Right renal pelvis (tissue), 4 donors: ENCODE measurements at regions not wholly inside any gene's neighbourhood (a gene's known extent, or its start where the extent isn't known, plus 50 kb on each side); places are given as distances from the start of the nearest gene placed in this dataset.

Source experiments
- DNase-seq, 4 donors: peaks; one replicate each; pipeline ENCODE4 v3.0.0-alpha.2; 2013; ENCODE audit warnings: low read depth in 4 of 4, low spot score in 3 of 4, missing footprints in 1 of 4

DNA sequence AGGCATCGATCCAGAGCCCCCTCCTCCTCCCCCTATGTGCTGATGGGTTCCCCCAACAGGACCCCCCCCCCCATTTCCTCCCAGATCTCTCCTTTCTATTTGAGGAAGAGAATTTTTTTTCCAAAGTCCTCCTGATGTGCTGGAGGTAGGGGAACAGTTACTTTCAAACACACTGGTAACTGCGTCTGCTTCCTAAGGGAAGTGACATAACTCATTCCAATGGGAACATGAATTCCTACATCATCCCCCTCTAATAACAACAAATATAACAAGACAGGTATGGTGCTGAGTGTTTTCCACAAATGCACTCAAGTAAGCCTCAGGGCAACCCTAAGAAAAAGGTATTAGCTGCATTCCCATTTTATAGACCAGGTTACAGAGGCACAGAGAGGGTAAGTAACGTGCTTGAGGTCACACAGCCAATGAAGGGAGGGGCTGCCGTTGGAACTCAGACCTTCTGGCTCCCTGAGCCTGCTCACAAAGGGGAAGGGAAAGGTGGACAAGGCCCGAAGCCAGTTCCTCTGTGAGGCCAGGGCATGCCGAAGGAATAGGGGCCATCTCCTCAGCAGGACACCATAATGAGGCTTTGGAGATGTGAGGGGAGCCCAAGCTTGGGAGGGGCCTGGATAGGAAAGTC is 121.1 kb upstream of the NCOR2 start:
- DNase-seq, result no peak

DNA sequence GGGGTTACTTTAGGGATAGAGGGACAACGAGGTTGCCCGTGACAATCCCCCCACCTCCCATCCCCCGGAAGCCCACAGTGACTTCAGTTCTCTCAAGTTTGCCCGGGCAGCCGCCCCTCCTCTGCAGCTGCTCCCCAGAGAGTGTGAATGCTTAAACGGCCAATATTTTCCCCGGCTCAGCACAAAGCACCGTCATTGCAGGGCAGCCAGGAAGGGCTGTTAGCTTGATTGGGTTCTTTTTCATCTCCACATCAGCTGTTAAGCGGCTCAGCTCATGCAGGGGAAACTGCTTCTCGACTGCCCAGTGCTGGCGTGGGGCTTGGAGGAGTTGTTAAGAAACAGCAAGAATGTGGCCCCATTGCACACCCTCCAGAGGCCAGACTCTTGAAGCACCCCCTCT is 120.5 kb upstream of the NCOR2 start:
- no peak for DNase-seq

GRCh38 chr12:124687174-124687902 is 119.9 kb upstream of the NCOR2 start:
- no peak for DNase-seq

DNA sequence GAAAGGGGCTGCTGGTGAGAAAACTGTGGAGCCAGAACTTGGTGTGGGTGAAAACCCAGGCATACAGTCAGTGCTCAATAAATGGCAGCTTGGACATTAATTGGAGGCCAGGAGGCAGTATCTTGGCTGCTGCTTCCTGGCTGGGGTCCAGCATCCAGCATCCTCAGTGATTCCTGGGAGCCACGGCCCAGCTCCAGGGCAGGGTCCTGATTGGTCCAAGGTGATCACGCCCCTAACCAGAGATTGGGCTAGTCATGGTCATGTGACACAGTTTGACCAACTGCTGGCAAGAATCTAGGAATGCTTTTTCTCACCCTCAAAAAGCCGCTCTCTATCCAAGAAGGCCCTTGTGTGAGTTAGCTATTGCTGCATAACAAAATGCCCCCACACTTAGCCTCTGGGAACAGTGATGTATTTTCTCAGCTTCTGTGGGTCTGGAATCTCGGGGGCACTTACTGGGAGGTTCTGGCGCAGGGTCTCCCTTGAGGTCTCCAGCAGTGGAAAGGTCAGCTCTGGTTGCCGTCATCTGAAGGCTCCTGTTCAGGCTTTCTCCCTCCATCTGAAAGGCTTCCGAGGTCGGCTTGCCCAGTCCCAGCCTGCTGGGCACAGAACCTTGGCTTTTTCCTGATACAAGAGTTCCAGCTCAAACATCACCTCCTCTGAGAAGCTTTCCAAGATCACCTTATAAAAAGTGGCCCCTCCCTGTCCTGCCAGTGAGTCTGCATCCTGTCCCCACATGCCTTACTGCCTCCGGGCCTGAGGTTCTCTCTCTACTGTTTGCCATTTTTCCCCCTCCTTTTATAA is 119.2 kb upstream of the NCOR2 start:
- DNase-seq, result no peak

DNA sequence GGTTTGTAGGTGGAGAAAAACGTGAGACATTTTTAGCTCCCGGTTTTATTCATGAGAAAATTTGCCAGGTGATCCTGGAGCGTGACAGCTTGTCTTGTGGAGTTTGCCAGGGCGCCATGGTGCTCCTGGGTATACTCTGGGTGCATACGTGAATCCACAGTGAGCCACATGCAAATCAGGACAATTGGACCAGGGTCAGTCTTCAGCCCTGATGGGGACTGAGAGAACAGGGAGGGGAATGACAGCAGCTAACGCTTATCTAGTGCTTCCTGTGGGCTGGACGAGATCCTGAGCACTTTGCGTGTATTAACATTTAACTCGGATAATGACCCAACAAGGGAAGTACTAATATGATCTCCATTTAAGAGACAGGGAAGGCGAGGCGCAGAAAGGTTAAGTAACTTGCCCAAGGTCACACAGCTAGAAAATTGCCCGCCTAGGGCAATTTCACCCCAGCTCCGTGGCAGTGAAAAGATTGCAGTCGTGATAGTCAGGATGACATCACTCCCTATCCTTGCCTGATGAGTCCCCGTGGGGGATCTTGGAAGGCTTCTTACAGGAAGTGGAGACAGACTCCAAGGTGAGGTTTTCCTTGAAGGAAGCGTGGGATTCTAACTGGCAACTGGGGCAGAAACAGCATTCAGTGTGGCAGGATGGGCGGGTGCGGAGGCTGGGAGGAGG is 118.4 kb upstream of the NCOR2 start:
- no peak for DNase-seq

DNA sequence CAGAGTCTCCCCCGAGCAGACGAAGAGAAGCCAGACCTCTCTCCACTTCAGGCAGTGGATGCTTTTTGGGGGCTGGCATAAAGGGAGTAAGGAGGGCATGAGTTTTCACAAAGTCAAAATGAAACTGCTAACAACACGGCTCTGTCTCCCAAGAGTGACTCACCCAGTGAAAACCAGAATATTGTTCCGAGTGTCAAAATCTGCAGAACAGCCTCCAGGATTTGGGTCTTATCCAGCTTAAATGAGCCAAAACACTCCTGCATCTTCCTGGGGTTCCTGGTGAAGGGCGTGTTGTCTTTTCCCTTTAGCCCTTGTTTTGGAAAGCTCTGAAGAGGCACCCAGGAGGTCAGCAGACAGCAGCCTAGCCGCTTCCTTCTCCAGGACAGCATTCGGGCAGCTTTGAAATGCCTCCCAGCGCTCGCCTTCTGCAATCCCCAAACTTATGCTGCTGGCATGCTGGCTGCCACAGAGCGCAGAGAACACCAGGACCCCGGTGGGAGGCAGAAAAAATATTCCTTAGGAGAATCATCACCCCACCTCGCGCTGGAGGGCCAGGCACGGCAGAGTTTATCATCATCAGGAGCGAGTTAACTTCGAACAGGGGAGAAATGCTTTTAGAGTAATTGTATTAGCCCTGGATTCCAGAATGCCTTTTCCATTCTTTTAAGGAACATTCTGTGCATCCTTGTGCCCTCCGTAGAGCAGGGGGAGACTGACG is 117.7 kb upstream of the NCOR2 start:
- no peak for DNase-seq

DNA sequence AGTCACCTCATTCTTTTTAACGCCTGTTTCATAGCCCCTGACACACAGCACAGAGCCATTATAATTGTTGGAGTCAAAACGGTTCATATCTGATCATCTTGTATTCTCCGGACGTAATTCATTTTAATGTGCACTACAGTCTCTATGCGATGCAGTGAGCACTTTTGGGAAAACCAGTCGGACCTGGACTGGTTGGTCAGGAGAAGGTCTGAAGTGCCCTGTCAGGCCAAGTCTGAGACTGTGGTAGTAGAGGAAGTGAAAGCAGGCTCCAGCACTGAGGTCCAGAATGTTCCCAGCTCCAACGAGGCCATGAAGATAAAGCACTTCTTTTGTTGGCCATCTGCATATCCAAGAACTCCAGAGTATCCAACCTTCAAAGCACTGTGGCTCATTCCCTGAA is 117.1 kb upstream of the NCOR2 start:
- DNase-seq, result no peak

- DNase-seq, result no peak
These were observed 116.0 kb upstream of the NCOR2 start for GRCh38 chr12:124683152-124684124.

- DNase-seq, result no peak
These were observed 115.2 kb upstream of the NCOR2 start for GRCh38 chr12:124682425-124683151.

- DNase-seq, result no peak
These were observed 114.5 kb upstream of the NCOR2 start for GRCh38 chr12:124681779-124682391.

DNA sequence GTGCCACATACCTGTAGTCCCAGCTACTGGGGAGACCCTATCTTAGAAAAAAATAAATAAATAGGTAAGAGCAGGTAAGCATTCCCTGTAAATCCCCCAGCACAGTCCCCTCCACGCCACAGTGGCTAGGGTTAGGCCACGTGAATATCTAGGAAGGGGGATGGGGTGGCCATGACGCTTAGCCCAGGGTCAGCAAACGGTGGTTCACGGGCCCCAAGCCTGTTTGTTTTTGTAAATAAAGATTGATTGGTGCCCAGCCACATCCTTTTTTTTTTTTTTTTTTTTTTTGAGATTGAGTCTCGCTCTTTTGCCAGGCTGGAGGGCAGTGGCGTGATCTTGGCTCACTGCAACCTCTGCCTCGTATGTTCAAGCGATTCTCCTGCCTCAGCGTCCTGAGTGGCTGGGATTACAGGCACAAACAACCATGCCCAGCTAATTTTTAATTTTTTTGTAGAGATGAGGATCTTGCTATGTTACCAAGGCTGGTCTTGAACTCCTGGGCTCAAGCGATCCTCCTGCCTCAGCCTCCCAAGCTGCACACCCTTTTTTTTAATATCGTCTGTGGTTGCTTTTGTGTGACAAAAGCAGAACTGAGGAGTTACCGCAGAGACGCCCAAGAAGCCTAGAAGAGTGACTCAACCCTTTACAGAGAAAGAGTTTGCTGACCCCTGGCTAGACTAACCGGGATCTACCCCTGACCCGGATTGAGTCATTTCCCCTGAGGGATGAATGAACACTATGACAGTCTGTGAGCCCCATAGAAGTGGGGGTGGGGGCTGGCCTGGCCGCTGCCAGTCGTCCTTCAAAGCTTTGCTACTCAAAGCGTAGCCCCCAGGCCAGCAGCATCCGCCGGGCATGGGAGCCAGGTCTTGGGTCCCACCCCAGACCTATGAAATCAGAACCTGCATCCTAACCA is 113.7 kb upstream of the NCOR2 start:
- DNase-seq, result no peak

GRCh38 chr12:124679533-124680371 is 112.3 kb upstream of the NCOR2 start:
- no peak for DNase-seq

DNA sequence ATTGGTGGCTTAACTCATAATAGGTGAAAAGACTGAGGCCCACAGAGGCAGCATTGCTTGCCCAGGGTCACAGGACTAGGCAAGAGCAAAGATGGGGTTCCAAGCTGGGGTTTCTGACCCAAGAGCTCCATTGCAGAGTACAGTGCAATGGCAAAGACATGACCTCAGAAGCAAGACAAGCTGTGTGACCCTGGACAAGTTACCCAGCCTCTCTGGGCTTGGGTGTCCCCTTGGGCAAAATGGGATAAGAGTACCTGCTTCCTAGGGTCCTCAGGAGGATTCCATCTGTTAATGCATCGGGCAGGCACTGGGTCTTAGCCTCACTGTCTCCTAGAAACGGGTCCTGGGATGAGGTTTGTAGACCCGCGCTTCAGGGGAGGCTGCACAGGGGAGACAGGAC is 111.6 kb upstream of the NCOR2 start:
- DNase-seq, result no peak

DNA sequence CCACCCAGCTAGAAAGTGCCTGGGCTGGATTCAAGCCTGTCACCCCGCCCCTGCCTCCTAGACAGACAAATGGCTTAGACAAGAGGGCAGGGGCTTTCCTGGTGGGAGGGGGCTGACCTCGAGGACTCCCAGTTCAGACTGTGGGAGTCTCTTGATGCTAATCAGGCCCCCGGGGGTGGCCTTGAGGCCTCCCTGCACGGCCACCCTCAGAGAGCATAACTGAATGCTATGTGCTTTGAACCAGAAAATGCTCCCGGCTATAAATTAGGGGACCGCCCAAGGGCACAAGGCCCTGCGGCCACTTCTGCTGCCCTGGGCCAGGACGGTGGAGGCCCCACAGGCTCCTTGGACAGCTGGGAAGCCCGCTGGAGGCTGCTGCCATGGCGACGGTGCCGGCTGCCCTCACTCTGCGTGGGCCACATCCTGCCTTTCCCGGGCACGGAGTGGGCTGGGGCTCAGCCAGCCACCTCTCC is 111.0 kb upstream of the NCOR2 start:
- no peak for DNase-seq

- DNase-seq, result no peak
These were observed 110.3 kb upstream of the NCOR2 start for GRCh38 chr12:124677552-124678356.
